BE2C (cell line): ENCODE measurements at regions not wholly inside any gene's neighbourhood (a gene's known extent, or its start where the extent isn't known, plus 50 kb on each side); places are given as distances from the start of the nearest gene placed in this dataset.
A peak's percentile ranks its signal among the peaks of the same experiment; 100 is the strongest.

Source experiments
- DNase-seq: peaks from one replicate; pipeline ENCODE4 v3.0.0-alpha.2; 2020
- H3K27me3 ChIP-seq: fragments of 250-450 bp; sonication (Bioruptor Pico); 2 replicates; pipeline ENCODE4 v1.5.1; 2020; ENCODE audit warnings: mild to moderate bottlenecking
- H3K36me3 ChIP-seq: fragments of 250-450 bp; sonication (Bioruptor Pico); 2 replicates; pipeline ENCODE4 v1.5.1; 2020; ENCODE audit warnings: mild to moderate bottlenecking
- H3K4me1 ChIP-seq: fragments of 250-450 bp; sonication (Bioruptor Pico); 2 replicates; pipeline ENCODE4 v1.5.1; 2020
- H3K4me3 ChIP-seq: 2 replicates; pipeline ENCODE4 v1.5.1; 2011; ENCODE audit warnings: low read depth, low read length
- H3K9me3 ChIP-seq: fragments of 250-450 bp; sonication (Bioruptor Pico); 2 replicates; pipeline ENCODE4 v1.5.1; 2020
- TF ChIP-seq, protein P1 (sequence below): IDR thresholded peaks from 2 replicates; pipeline ENCODE4 v1.5.1; 2012; ENCODE audit warnings: mild to moderate bottlenecking, low read depth, low read length

DNA sequence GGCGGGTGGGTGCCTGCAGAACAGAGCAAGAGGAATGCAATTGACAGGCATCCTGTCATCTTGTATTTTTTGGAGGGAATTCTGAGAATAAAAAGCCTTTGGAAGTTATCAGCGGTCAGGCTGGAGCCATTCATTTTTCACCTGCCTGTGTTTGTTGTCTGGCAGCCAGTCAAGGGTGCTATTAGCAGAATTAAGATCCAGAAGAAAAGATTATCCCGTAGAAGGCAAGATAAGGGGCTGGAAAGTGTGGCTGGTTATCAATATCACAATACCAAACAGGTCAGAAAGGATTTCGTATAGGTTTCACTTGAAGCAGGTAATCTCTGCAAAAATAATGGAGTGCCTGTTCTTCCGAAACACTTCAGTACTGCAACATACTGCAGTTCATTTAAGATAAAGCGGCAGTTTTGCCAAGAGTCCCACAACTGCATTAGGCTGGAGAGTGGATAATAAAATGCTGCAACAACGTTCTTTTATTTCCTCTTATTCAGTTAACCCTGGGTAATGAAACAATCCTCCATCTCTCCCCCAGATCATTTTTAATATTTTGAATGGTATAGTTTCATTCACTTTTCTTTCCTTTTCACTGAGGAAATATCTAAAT lies 171.2 kb upstream of the CDKN3 start:
- no peaks in the 10 kb centered on the region for H3K36me3 ChIP-seq
- TF ChIP-seq, protein P1, sequence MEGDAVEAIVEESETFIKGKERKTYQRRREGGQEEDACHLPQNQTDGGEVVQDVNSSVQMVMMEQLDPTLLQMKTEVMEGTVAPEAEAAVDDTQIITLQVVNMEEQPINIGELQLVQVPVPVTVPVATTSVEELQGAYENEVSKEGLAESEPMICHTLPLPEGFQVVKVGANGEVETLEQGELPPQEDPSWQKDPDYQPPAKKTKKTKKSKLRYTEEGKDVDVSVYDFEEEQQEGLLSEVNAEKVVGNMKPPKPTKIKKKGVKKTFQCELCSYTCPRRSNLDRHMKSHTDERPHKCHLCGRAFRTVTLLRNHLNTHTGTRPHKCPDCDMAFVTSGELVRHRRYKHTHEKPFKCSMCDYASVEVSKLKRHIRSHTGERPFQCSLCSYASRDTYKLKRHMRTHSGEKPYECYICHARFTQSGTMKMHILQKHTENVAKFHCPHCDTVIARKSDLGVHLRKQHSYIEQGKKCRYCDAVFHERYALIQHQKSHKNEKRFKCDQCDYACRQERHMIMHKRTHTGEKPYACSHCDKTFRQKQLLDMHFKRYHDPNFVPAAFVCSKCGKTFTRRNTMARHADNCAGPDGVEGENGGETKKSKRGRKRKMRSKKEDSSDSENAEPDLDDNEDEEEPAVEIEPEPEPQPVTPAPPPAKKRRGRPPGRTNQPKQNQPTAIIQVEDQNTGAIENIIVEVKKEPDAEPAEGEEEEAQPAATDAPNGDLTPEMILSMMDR, result no peak
- no peaks in the 10 kb centered on the region for H3K9me3 ChIP-seq
- H3K4me3 ChIP-seq, result no peak overlapping the region; the same call in 1 of the 2 replicates
- H3K4me1 ChIP-seq, result peaks cover 15% of the 10 kb centered on the region
- no peaks in the 10 kb centered on the region for H3K27me3 ChIP-seq
- peak; percentile 59 for DNase-seq

DNA sequence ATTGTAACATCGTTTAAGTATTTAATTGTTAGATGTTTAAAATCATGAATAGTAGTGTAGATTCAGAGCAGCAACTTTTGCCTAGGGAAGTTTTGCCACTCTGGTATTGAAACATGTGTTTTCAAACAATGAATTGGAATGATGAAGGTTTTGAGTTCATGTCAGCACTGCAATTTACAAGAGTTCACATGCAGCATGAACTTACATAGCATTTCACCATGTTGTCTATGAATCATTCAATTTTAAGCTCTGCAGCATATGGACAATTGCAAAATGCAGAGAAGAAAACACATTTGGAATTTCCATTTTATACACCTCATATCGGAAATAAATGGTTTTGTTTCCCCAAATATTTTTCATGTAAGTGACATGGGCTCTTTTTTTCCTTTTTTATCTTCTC lies 170.7 kb upstream of the CDKN3 start:
- peaks cover 15% of the 10 kb centered on the region for H3K4me1 ChIP-seq

DNA sequence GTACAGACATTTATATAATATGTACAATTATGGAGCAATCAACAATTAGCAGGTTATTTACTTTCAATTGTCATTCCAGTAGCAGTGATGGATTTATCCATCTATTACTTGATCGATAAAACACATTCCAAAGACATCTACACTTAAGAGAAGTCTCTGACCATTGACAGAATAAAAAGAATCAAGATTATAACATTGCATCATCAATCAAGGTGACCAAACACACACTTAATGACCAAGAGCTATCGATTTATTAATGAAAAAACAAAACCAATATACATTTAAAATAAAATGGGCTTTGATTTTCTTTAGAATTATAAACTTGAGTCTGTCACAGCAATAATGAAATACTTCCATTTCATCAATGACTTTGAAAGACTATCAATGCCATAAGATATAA lies 170.2 kb upstream of the CDKN3 start:
- TF ChIP-seq, protein P1, result no peak
- Histone ChIP-seq H3K27me3 (no peaks in the 10 kb centered on the region), H3K4me3 (no peak overlapping the region), H3K9me3 (no peaks in the 10 kb centered on the region), H3K4me1 (peaks cover 13% of the 10 kb centered on the region), H3K36me3 (no peaks in the 10 kb centered on the region)
- DNase-seq, result no peak

More for the DNA sequence above, 170.7 kb upstream of the CDKN3 start:
- Histone ChIP-seq H3K27me3 (no peaks in the 10 kb centered on the region), H3K4me3 (no peak overlapping the region; the same call in 1 of the 2 replicates), H3K36me3 (no peaks in the 10 kb centered on the region), H3K9me3 (no peaks in the 10 kb centered on the region)
- TF ChIP-seq, protein P1, result no peak
- no peak for DNase-seq

DNA sequence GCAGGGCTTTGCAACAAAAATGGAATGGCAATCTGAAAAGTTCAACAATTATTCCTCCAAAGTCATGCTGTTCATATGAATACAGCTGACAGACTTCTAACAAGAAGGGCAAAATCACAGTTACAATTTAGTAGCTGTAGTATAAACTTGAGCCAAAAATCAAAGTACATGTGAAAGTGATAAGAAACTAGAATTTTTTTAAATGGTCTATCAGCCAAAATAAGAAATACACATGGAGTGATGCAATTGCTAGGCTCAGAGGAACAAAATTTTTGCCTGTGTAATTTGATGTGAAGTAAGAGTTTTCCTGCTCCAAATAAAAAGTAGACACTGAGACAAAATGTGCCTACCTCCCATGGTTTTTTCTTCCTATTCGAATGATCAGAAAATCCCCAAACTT lies 167.7 kb upstream of the CDKN3 start:
- no peak for DNase-seq
- no peaks in the 10 kb centered on the region for H3K9me3 ChIP-seq
- H3K4me1 ChIP-seq, result peaks cover 12% of the 10 kb centered on the region
- no peak overlapping the region for H3K4me3 ChIP-seq
- no peaks in the 10 kb centered on the region for H3K36me3 ChIP-seq
- TF ChIP-seq, protein P1, result no peak
- no peaks in the 10 kb centered on the region for H3K27me3 ChIP-seq

DNA sequence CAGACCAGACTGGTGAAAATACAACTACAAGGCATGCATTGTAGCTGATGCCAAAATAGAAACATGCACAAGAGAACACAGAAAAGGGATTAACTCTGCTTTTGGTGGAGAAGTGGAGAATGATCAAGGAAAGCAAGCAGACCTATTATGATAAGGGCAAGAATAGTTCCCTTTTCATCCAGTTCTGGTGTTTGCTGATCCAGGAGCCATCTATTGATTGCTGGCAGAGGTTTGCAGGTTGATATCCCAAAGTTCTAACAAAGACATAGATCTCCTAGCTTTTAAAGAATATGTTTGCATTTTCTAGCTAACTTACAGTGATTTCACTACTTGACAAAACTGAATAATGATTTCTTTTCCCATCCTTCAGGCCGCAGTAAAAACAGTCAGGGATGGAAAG lies 166.2 kb upstream of the CDKN3 start:
- DNase-seq, result no peak
- Histone ChIP-seq H3K36me3 (no peaks in the 10 kb centered on the region), H3K9me3 (no peaks in the 10 kb centered on the region), H3K27me3 (no peaks in the 10 kb centered on the region), H3K4me1 (peaks cover 8% of the 10 kb centered on the region), H3K4me3 (no peak overlapping the region)
- TF ChIP-seq, protein P1, result no peak

DNA sequence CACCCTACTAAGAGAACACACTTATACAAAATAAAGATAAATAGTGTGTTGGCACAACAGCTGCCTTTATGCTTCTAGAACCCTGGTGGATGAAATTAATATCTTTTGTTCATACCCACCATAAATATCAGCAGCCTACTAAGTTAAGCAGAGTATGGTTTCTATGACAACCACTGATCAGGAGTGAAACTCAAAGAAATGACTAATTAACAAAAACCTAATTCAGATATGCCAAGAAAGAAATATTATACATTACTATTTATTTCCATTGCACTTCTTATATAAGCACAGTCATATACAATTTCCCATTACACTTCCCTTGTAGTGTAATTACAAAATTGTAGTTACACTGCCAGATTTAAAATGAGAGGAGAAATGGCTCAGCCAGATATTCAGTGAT lies 164.1 kb upstream of the CDKN3 start:
- H3K4me1 ChIP-seq, result peaks cover 8% of the 10 kb centered on the region
- H3K9me3 ChIP-seq, result no peaks in the 10 kb centered on the region
- no peaks in the 10 kb centered on the region for H3K36me3 ChIP-seq
- no peak overlapping the region for H3K4me3 ChIP-seq
- H3K27me3 ChIP-seq, result no peaks in the 10 kb centered on the region
- TF ChIP-seq, protein P1, result no peak
- DNase-seq, result no peak
